Small intestine (tissue), 7 donors: ENCODE measurements at regions not wholly inside any gene's neighbourhood (a gene's known extent, or its start where the extent isn't known, plus 50 kb on each side); places are given as distances from the start of the nearest gene placed in this dataset.

Experiments
- DNase-seq, 2 donors: peaks; one replicate each; pipeline versions ENCODE4 v3.0.0 to v3.0.0-alpha.2; 2013
- FAIRE-seq: peaks from 2 replicates; lab custom pipeline; 2012; peaks lifted over from hg19 to GRCh38; lab: Jason Lieb, UNC
- H3K27ac ChIP-seq, 3 donors: one replicate each; pipeline ENCODE4 v1.5.1; 2013; ENCODE audit warnings: low read length in 2 of 3, mild to moderate bottlenecking in 2 of 3, control low read depth in 1 of 3, inconsistent platforms in 1 of 3, low read depth in 1 of 3, moderate library complexity in 1 of 3
- H3K27me3 ChIP-seq, 3 donors: one replicate each; pipeline ENCODE4 v1.6.1; 2013; ENCODE audit warnings: low read length in 3 of 3, inconsistent platforms in 1 of 3; ENCODE audit not compliant: control insufficient read depth in 3 of 3, insufficient read depth in 3 of 3
- H3K36me3 ChIP-seq, 3 donors: one replicate each; pipeline ENCODE4 v1.6.1; 2013; ENCODE audit warnings: low read length in 3 of 3, inconsistent platforms in 1 of 3, low read depth in 1 of 3, mild to moderate bottlenecking in 1 of 3, moderate library complexity in 1 of 3; ENCODE audit not compliant: control insufficient read depth in 3 of 3, insufficient read depth in 2 of 3
- H3K4me1 ChIP-seq, 3 donors: one replicate each; pipeline ENCODE4 v1.6.1; 2013; ENCODE audit warnings: low read length in 2 of 3, inconsistent platforms in 1 of 3, low read depth in 1 of 3, mild to moderate bottlenecking in 1 of 3, moderate library complexity in 1 of 3; ENCODE audit not compliant: control insufficient read depth in 3 of 3, insufficient read depth in 2 of 3
- H3K4me3 ChIP-seq, 3 donors: one replicate each; pipeline ENCODE4 v1.5.1; 2013; ENCODE audit warnings: low read length in 3 of 3, control low read depth in 1 of 3, inconsistent platforms in 1 of 3, low read depth in 1 of 3, mild to moderate bottlenecking in 1 of 3, moderate library complexity in 1 of 3
- H3K9me3 ChIP-seq, 2 donors: one replicate each; pipeline ENCODE4 v1.6.1; 2013; ENCODE audit warnings: low read depth in 1 of 2, low read length in 1 of 2; ENCODE audit not compliant: control insufficient read depth in 2 of 2, insufficient read depth in 1 of 2
- WGBS, 3 donors: extraction: QIAGEN DNeasy Blood & Tissue Kit; methylation state at CpG; one replicate each; pipeline ENCODE4 v1.1.7; 2013; 5-methylcytosine and 5-hydroxymethylcytosine counted together
- donor health status: healthy with polysubstance abuse.
- donor health status: control.
- donor health status: control.
- donor health status: Bipolar disorder and iron deficiency.
- donor health status: healthy.

DNA sequence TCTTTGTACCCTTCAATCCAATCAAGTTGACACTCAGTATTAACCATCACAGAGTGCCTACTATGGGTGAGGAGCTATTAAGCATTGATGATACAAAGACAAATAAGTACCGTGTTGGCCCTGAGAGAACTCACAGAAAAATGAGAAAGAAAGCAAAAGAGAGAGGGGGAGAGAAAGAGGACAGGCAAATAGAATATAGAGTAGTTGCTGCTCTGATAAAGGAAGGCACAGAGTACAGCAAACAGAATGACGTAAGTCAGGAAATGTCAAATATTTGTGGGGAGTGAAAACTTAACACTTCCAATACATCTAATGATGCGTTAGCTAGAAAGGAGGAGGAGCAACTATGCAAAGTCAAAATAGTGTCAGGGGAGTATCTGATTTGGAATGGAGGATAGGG, 320.6 kb upstream of the KCNH8 start:
- FAIRE-seq: no peak
- H3K27ac ChIP-seq: no peak overlapping the region
- H3K36me3 ChIP-seq: no peaks in the 10 kb centered on the region
- no peak overlapping the region for H3K4me3 ChIP-seq
- no peaks in the 10 kb centered on the region for H3K4me1 ChIP-seq
- no peak for DNase-seq
- no peaks in the 10 kb centered on the region for H3K9me3 ChIP-seq
- WGBS, 3 donors: 65 to 81% (median 75%) methylated on average over 3 of the region's 3 CpGs
- no peaks in the 10 kb centered on the region for H3K27me3 ChIP-seq

DNA sequence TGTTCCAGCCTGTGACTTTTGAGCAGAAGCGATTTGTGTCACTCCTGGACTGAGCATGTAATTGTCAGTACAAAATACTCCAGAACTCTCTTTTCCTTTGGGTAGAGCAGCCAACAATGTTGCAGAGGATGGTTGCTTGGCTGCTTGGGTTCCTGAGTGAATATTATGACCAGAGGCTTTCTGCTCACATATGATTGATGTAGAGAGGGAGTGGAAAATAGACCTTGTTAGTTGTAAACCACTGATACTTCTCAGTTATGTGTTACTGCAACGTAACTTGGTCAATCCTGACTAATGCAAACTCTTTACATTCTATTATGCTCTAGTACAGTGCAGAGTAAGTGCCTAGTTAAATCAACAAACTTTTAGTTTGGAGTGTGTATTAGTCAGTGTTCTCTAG, 322.6 kb upstream of the KCNH8 start:
- no peak for FAIRE-seq
- no peaks in the 10 kb centered on the region for H3K36me3 ChIP-seq

DNA sequence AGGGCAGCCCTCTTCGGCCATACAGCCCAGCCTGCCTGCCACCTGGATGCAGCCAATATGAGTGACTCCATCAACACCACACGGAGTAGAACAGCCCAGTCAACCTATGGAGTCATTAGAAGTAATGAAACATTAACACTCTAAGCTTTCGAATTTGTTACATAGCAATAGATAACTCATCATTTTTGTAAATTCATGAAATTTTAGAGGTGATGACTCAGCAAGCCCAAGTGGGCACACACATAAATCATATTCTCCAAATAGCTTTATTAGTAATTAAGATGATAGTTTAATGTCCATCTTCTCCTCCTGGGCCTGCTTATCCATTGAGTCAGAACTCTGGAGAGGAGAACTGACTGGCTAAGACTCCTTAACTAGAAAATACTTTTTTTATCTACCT, 335.0 kb upstream of the KCNH8 start:
- Histone ChIP-seq H3K27me3 (no peaks in the 10 kb centered on the region), H3K36me3 (no peaks in the 10 kb centered on the region), H3K4me3 (no peak overlapping the region), H3K4me1 (no peaks in the 10 kb centered on the region), H3K9me3 (no peaks in the 10 kb centered on the region), H3K27ac (no peak overlapping the region)
- FAIRE-seq (no peak), DNase-seq (no peak)
- 80 to 85% (median 84%) methylated on average over 3 of the region's 3 CpGs for WGBS, 3 donors

More for the DNA sequence above, 322.6 kb upstream of the KCNH8 start:
- Histone ChIP-seq H3K4me1 (no peaks in the 10 kb centered on the region), H3K9me3 (no peaks in the 10 kb centered on the region), H3K4me3 (no peak overlapping the region), H3K27me3 (no peaks in the 10 kb centered on the region), H3K27ac (no peak overlapping the region)
- DNase-seq: no peak
- whole genome bisulfite sequencing, 3 donors: 87 to 91% (median 89%) methylated on average over 2 of the region's 2 CpGs

DNA sequence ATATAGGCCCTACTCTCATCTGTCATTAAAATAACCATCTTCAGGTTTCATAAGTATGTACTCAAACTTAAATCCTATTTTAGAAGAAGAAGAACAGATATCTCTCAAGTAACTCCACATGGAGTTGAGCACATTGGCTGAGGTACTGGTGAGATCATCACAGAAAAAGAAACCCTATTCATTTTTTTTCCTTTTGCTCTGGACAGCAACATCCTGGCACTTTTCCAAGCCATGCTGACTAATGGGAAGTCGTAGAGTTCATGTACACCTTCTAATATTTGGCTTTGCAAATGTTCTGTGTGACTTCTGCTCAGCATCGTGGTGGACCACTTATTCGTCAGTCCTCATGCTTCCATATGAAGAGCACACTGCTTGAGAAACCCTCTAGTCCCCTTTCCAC, 336.0 kb upstream of the KCNH8 start:
- no peak for FAIRE-seq
- Histone ChIP-seq H3K27me3 (no peaks in the 10 kb centered on the region), H3K4me3 (no peak overlapping the region), H3K4me1 (no peaks in the 10 kb centered on the region), H3K27ac (no peak overlapping the region), H3K9me3 (no peaks in the 10 kb centered on the region), H3K36me3 (no peaks in the 10 kb centered on the region)
- 55 to 57% (median 56%) methylated on average over 3 of the region's 3 CpGs for WGBS, 3 donors
- no peak for DNase-seq

DNA sequence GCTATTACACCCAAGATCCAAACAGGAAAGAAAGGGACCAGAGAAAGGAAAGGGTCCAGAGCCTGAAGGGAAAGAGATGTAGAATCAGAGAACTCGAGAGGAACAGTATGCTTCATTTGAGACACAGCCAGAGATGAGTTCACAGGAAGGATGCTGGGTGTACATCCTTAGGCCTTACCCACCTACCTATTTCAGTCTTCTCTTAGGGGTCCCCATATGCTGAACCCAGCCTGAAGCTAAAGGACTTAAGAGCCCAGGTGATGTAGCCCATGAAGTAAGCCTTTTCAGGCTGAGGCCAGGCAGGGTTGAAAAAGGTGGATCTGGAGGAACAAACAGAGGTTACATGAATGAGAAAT, 338.0 kb upstream of the KCNH8 start:
- Histone ChIP-seq H3K27ac (no peak overlapping the region), H3K27me3 (no peaks in the 10 kb centered on the region), H3K9me3 (no peaks in the 10 kb centered on the region), H3K4me3 (no peak overlapping the region), H3K36me3 (no peaks in the 10 kb centered on the region), H3K4me1 (no peaks in the 10 kb centered on the region)
- FAIRE-seq (no peak), DNase-seq (no peak)
- 56 to 71% (median 64%) methylated on average over 1 of the region's 1 CpG for WGBS, 3 donors

DNA sequence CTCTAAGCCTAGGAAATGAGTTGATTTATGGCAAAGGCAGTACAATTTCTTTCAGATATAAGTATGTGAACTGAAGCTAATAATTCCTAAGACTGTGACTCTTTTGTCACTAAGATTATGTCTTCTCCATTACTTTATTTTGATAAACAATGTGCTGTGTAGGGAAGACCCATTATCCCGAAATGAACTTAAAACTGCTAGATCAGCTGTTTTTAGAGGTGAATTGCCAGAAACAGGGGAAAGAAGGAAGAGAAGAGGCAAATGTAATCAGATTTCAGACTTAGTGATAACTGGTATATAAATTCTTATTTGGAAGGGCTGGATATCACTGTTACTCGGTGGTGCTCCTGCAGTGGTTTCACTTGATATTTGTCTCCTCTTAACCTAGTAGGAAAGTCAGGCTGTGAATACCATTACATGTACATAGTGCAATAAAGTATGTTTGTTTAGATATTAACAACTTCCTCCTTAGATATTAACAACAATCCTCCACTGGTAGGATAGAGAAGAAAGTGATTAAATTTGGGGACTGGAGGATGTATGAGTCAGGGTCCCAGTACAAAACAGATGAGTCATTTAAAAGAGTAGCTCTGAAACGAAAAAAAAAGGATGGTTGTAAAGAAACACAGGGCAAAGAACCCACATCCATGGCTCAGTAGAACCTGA, 338.5 kb upstream of the KCNH8 start:
- DNase-seq (no peak), FAIRE-seq (no peak)
- H3K4me3 ChIP-seq: no peak overlapping the region
- H3K27ac ChIP-seq: no peak overlapping the region
- H3K4me1 ChIP-seq: no peaks in the 10 kb centered on the region
- 28 to 49% (median 34%) methylated on average over 3 of the region's 3 CpGs for WGBS, 3 donors
- H3K27me3 ChIP-seq: no peaks in the 10 kb centered on the region
- H3K9me3 ChIP-seq: no peaks in the 10 kb centered on the region
- H3K36me3 ChIP-seq: no peaks in the 10 kb centered on the region

DNA sequence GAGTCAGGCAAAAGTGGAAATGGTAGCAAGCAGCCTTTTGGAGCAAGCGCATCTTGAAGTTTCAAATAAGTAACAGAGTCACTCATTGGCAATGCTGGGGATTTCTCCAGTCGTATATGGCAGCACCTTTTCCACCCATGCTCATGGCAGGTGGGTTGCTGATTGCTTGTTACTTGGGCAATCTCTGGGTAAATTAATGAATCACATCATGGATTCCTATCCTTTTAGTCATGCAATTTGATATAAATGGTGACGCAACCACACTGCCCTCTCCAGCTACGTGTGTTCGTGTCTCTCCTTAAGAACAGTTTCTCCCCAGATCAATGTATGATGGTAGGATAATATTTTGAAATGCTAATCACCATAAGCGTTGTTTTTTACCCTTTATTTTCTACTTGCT, 339.9 kb upstream of the KCNH8 start:
- no peak for FAIRE-seq

DNA sequence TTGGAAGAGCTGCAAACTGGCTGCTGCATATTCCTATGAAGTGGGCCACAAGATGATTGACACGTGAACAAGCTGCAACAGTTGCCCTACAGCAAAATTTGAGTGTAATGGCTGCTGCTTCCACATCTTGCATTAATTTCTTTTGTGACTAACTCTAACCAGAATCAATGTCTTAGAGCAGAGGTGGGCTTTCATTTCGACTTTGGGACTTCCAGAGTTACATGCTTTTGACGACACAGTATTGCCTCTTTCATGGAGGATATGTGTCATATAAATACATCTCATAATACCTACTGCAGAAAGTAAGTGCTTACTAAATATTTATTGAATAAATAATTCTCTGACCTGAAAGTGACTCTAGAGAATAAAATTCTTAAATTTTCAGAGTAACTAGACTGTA, 340.7 kb upstream of the KCNH8 start:
- DNase-seq (no peak), FAIRE-seq (no peak)
- Histone ChIP-seq H3K4me1 (no peaks in the 10 kb centered on the region), H3K27me3 (no peaks in the 10 kb centered on the region), H3K27ac (no peak overlapping the region), H3K9me3 (no peaks in the 10 kb centered on the region), H3K4me3 (no peak overlapping the region), H3K36me3 (no peaks in the 10 kb centered on the region)
- WGBS, 3 donors: 53 to 76% (median 70%) methylated on average over 3 of the region's 3 CpGs

More for the DNA sequence above, 339.9 kb upstream of the KCNH8 start:
- H3K9me3 ChIP-seq: no peaks in the 10 kb centered on the region
- H3K27ac ChIP-seq: no peak overlapping the region
- H3K4me3 ChIP-seq: no peak overlapping the region
- H3K4me1 ChIP-seq: no peaks in the 10 kb centered on the region
- no peaks in the 10 kb centered on the region for H3K36me3 ChIP-seq
- 83 to 90% (median 83%) methylated on average over 6 of the region's 6 CpGs for WGBS, 3 donors
- no peak for DNase-seq
- no peaks in the 10 kb centered on the region for H3K27me3 ChIP-seq

DNA sequence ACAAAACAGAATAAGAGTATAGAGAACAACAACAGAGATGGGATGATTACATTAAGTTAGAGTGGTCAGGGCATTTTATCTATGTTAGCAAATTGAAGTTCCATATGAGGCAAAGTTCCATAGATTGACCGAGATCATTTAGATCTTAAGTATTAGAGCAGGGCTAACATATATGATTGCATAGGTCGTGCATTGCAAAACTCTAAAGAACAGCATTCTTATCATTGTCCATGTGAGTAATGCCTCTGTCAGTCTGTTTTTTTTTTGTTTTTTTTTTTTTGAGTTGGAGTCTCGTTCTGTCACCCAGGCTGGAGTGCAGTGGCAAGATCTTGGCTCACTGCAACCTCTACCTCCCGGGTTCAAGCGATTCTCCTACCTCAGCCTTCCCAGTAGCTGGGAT, 341.7 kb upstream of the KCNH8 start:
- Histone ChIP-seq H3K4me3 (no peak overlapping the region), H3K27ac (no peak overlapping the region), H3K9me3 (no peaks in the 10 kb centered on the region), H3K4me1 (no peaks in the 10 kb centered on the region), H3K36me3 (no peaks in the 10 kb centered on the region), H3K27me3 (no peaks in the 10 kb centered on the region)
- no peak for FAIRE-seq
- no peak for DNase-seq
- 74 to 80% (median 75%) methylated on average over 5 of the region's 5 CpGs for WGBS, 3 donors
